K562 (cell line): ENCODE measurements at regions not wholly inside any gene's neighbourhood (a gene's known extent, or its start where the extent isn't known, plus 50 kb on each side); places are given as distances from the start of the nearest gene placed in this dataset.

ENCODE experiments used
- ATAC-seq: fragments of 200-7000 bp; cut with Tn5 transposase; 3 replicates; pipeline ENCODE4 v1.9.1; 2020; ENCODE audit warnings: moderate library complexity
- BruUV-seq: library from RNA; stranded (reverse); fragments of 400-500 nt; replicated peaks from 2 replicates; lab custom pipeline; 2021; lab: Mats Ljungman, UMichigan
- CTCF ChIA-PET: fragments of 300-600 bp; formaldehyde crosslinking; extraction: SDS; loops from one replicate; lab custom pipeline; 2021; ENCODE audit warnings: low intra/inter-chr PET ratio; lab: Yijun Ruan, JAX
- POLR2A ChIA-PET: fragments of 300-600, 350-650 bp; sonication (Branson Sonifier 250); formaldehyde crosslinking; extraction: SDS; loops from one replicate; lab custom pipeline; 2021; ENCODE audit warnings: antibody characterized with exemption, inconsistent platforms; lab: Yijun Ruan, JAX
- DNase-seq, 4 experiments: peaks; one replicate each; pipeline versions ENCODE4 v3.0.0 to v3.0.0-alpha.2; 2011 to 2018; ENCODE audit warnings: low spot score in 3 of 4, mixed read lengths in 3 of 4; ENCODE audit errors: extremely low read depth in 1 of 4
- FAIRE-seq: peaks from 2 replicates; lab custom pipeline; 2011; peaks lifted over from hg19 to GRCh38; lab: Jason Lieb, UNC
- H2AFZ ChIP-seq: 2 replicates; pipeline ENCODE4 v1.6.0; 2011; ENCODE audit warnings: low read depth, low read length, control low read depth, inconsistent platforms
- H3K27ac ChIP-seq: fragments of 200-600 bp; 3 replicates; pipeline ENCODE4 v1.8.0; 2011; ENCODE audit warnings: low read depth, mild to moderate bottlenecking, control low read depth, inconsistent platforms, low read length, moderate library complexity, mixed read lengths; ENCODE audit errors: extremely low read depth
- H3K27me3 ChIP-seq, 2 experiments: fragments of 300-600 bp in 1 of 2; 2 replicates in 1 of 2; 3 replicates in 1 of 2; pipeline versions ENCODE4 v1.6.0 to v1.8.0; 2011; ENCODE audit warnings: inconsistent platforms in 2 of 2, low read length in 2 of 2, mild to moderate bottlenecking in 1 of 2, mixed read lengths in 1 of 2, moderate library complexity in 1 of 2; ENCODE audit not compliant: control insufficient read depth in 2 of 2, insufficient read depth in 2 of 2
- H3K36me3 ChIP-seq: fragments of 300-600 bp; 3 replicates; pipeline ENCODE4 v1.8.0; 2011; ENCODE audit warnings: mild to moderate bottlenecking, low read length, inconsistent platforms; ENCODE audit not compliant: control insufficient read depth, insufficient read depth
- H3K4me1 ChIP-seq, 2 experiments: fragments of 200-600 bp in 1 of 2; replicated peaks in 1 of 2; 2 replicates in 1 of 2; 3 replicates in 1 of 2; pipeline versions ENCODE4 v1.5.1 to v1.8.0; 2011; ENCODE audit warnings: inconsistent platforms in 2 of 2, low read length in 2 of 2, mild to moderate bottlenecking in 1 of 2, mixed read lengths in 1 of 2, moderate library complexity in 1 of 2; ENCODE audit not compliant: control insufficient read depth in 2 of 2, insufficient read depth in 2 of 2
- H3K4me2 ChIP-seq: 2 replicates; pipeline ENCODE4 v1.6.1; 2011; ENCODE audit warnings: low read length, control low read depth, inconsistent platforms, mixed read lengths; ENCODE audit not compliant: insufficient read depth
- H3K4me3 ChIP-seq: fragments of 200-600 bp; sonication (generic), shearing (Covaris generic); 2 replicates; pipeline ENCODE4 v1.5.1; 2016; ENCODE audit warnings: control low read depth, inconsistent platforms
- H3K79me2 ChIP-seq: fragments of 200-600 bp; 3 replicates; pipeline ENCODE4 v1.8.0; 2011; ENCODE audit warnings: low read length, inconsistent platforms; ENCODE audit not compliant: control insufficient read depth, insufficient read depth
- H3K9ac ChIP-seq, 2 experiments: 2 replicates each; pipeline versions ENCODE4 v1.6.0 to v1.6.1; 2011; ENCODE audit warnings: low read depth in 2 of 2, low read length in 2 of 2, control low read depth in 1 of 2, inconsistent platforms in 1 of 2, mild to moderate bottlenecking in 1 of 2, mixed read lengths in 1 of 2; ENCODE audit not compliant: insufficient read depth in 1 of 2
- H3K9me1 ChIP-seq: one replicate; pipeline ENCODE4 v1.6.0; 2011; ENCODE audit warnings: inconsistent platforms, mild to moderate bottlenecking, low read length, moderate library complexity; ENCODE audit not compliant: control insufficient read depth, insufficient read depth
- H3K9me3 ChIP-seq: replicated peaks from 2 replicates; pipeline ENCODE4 v1.5.1; 2011; ENCODE audit warnings: low read depth, low read length, inconsistent platforms; ENCODE audit not compliant: control insufficient read depth, insufficient read depth
- H4K20me1 ChIP-seq: replicated peaks from 2 replicates; pipeline ENCODE4 v1.6.1; 2011; ENCODE audit warnings: low read length, inconsistent platforms, mixed read lengths; ENCODE audit not compliant: control insufficient read depth, insufficient read depth
- CREB5 ChIP-seq: fragments of 250-450 bp; sonication (Bioruptor Pico); IDR thresholded peaks from 2 replicates; pipeline ENCODE4 v1.5.0; 2020; ENCODE audit warnings: mild to moderate bottlenecking
- EGR1 ChIP-seq: fragments of 450-650 bp; conservative IDR thresholded peaks from 2 replicates; pipeline ENCODE4 v1.6.1; 2017; ENCODE audit warnings: mild to moderate bottlenecking
- HNRNPK ChIP-seq: fragments of 200-400 bp; formaldehyde crosslinking; IDR thresholded peaks from one replicate; pipeline ENCODE4 v1.6.1; 2018; ENCODE audit warnings: mild to moderate bottlenecking, low read depth, low read length; ENCODE audit not compliant: poor library complexity, severe bottlenecking
- NFE2L1 ChIP-seq: fragments of 450-650 bp; IDR thresholded peaks from 2 replicates; pipeline ENCODE4 v1.6.1; 2016; ENCODE audit warnings: missing genetic modification characterization, low read depth, mild to moderate bottlenecking, missing compliant biosample characterization, moderate library complexity, borderline replicate concordance
- SNIP1 ChIP-seq: fragments of 450-650 bp; IDR thresholded peaks from 2 replicates; pipeline ENCODE4 v1.7.1; 2017; ENCODE audit warnings: low read depth, mild to moderate bottlenecking
- ZNF253 ChIP-seq: fragments of 250-450 bp; sonication (Bioruptor Pico); conservative IDR thresholded peaks from 2 replicates; pipeline ENCODE4 v1.6.1; 2021; ENCODE audit warnings: mild to moderate bottlenecking
- WGBS: fragments of 100-300 bp; shearing (Covaris generic); methylation state at CpG from one replicate; pipeline ENCODE4 v1.1.6; 2016; ENCODE audit warnings: low coverage, mixed read lengths; ENCODE audit not compliant: insufficient coverage; ENCODE audit errors: missing lambda C conversion rate; 5-methylcytosine and 5-hydroxymethylcytosine counted together
- in situ Hi-C: fragments of 300-500 bp; cut with MboI; formaldehyde crosslinking; loops from 4 replicates; pipeline ENCODE4 v1.15.0; 2018; ENCODE audit warnings: inconsistent platforms, mixed read lengths
- intact Hi-C: fragments of 100-400 bp; cut with micrococcal nuclease; formaldehyde crosslinking; loops from 2 replicates; pipeline ENCODE4 v1.14.2; 2022

- H2AFZ ChIP-seq = no peak overlapping the region
- no peaks in the 10 kb centered on the region for H3K9me3 ChIP-seq
- H3K4me2 ChIP-seq = no peak overlapping the region
- H3K27me3 ChIP-seq = 0 out of 5 replicates have a peak, but pooled peaks cover 0 to 4% of the 10 kb centered on the region in 2 experiments
- BruUV-seq = no TSS peak
- CTCF ChIA-PET = no interaction called here
- intact Hi-C loops (no loop called here), in situ Hi-C loops (no loop called here)
- no peaks in the 10 kb centered on the region for H3K4me1 ChIP-seq
- 35% methylated on average over 3 of the region's 6 CpGs for WGBS
- DNase-seq (no peak), FAIRE-seq (no peak), ATAC-seq (no peak)
- H4K20me1 ChIP-seq = no peaks in the 10 kb centered on the region
- no peak overlapping the region for H3K9ac ChIP-seq
- H3K27ac ChIP-seq = no peak overlapping the region
- no peak overlapping the region for H3K4me3 ChIP-seq
- H3K36me3 ChIP-seq = no peaks in the 10 kb centered on the region
- POLR2A ChIA-PET = no interaction called here
- TF ChIP-seq SNIP1 = no peak
- no peak for TF ChIP-seq NFE2L1
- TF ChIP-seq HNRNPK = no peak
- no peak for TF ChIP-seq CREB5 (CRISPR knock-in tag)
- no peak for TF ChIP-seq EGR1
- H3K79me2 ChIP-seq = no peaks in the 10 kb centered on the region
- no peaks in the 10 kb centered on the region for H3K9me1 ChIP-seq
These were observed 864.6 kb downstream of the TMEM121 start for GRCh38 chr14:106390947-106391346.

- ATAC-seq (no peak), DNase-seq (no peak), FAIRE-seq (no peak)
- H2AFZ ChIP-seq = no peak overlapping the region
- H3K36me3 ChIP-seq = no peaks in the 10 kb centered on the region
- H3K9me1 ChIP-seq = no peaks in the 10 kb centered on the region
- no peaks in the 10 kb centered on the region for H3K9me3 ChIP-seq
- H3K9ac ChIP-seq = no peak overlapping the region
- ChIA-PET CTCF (no interaction called here), POLR2A (no interaction called here)
- BruUV-seq = no TSS peak
- H3K27ac ChIP-seq = no peak overlapping the region
- H4K20me1 ChIP-seq = no peaks in the 10 kb centered on the region
- WGBS = 40% methylated on average over 2 of the region's 2 CpGs
- H3K4me2 ChIP-seq = no peak overlapping the region
- peaks cover 0 to under 1% of the 10 kb centered on the region in 2 experiments; a peak in 2 of 5 replicates for H3K4me1 ChIP-seq
- intact Hi-C loops = no loop called here
- in situ Hi-C loops = no loop called here
- H3K79me2 ChIP-seq = no peaks in the 10 kb centered on the region
- no peak overlapping the region for H3K4me3 ChIP-seq
- H3K27me3 ChIP-seq = 0 out of 5 replicates have a peak, but pooled peaks cover 0 to 4% of the 10 kb centered on the region in 2 experiments
- TF ChIP-seq ZNF253 = no peak
These were observed 867.4 kb downstream of the TMEM121 start for GRCh38 chr14:106393742-106394141.
